Panc1 (cell line): ENCODE measurements at regions not wholly inside any gene's neighbourhood (a gene's known extent, or its start where the extent isn't known, plus 50 kb on each side); places are given as distances from the start of the nearest gene placed in this dataset.

ENCODE experiments used
- ATAC-seq: fragments of 200-7000 bp; cut with Tn5 transposase; 2 replicates; pipeline ENCODE4 v1.9.1; 2020; ENCODE audit warnings: mild to moderate bottlenecking, moderate library complexity
- BruUV-seq: library from RNA; stranded (reverse); fragments of 400-500 nt; replicated peaks from 2 replicates; lab custom pipeline; 2021; lab: Mats Ljungman, UMichigan
- CTCF ChIA-PET: fragments of 300-600 bp; sonication (Branson Sonifier 250); formaldehyde crosslinking; loops from one replicate; lab custom pipeline; 2022; ENCODE audit warnings: antibody characterized with exemption; lab: Charles Lee
- POLR2A ChIA-PET: fragments of 300-600 bp; sonication (Branson Sonifier 250); formaldehyde crosslinking; loops from one replicate; lab custom pipeline; 2022; ENCODE audit warnings: antibody characterized with exemption; lab: Charles Lee
- DNase-seq: peaks from one replicate; pipeline ENCODE4 v3.0.0-alpha.2; 2010; ENCODE audit warnings: low read depth, low spot score
- H3K27ac ChIP-seq: 2 replicates; pipeline ENCODE4 v1.5.1; 2011; ENCODE audit warnings: mild to moderate bottlenecking, low read length, inconsistent platforms
- H3K27me3 ChIP-seq: fragments of 200-500 bp; sonication (Bioruptor generic); 2 replicates; pipeline ENCODE4 v1.6.0; 2014; ENCODE audit warnings: low read length, inconsistent platforms; ENCODE audit not compliant: control insufficient read depth, insufficient read depth
- H3K36me3 ChIP-seq: fragments of 200-500 bp; sonication (Bioruptor generic); 2 replicates; pipeline ENCODE4 v1.5.1; 2014; ENCODE audit warnings: inconsistent platforms, mild to moderate bottlenecking, low read length, moderate library complexity; ENCODE audit not compliant: control insufficient read depth, insufficient read depth
- H3K4me1 ChIP-seq: 2 replicates; pipeline ENCODE4 v1.5.1; 2011; ENCODE audit warnings: inconsistent platforms, mild to moderate bottlenecking, low read length, moderate library complexity; ENCODE audit not compliant: control insufficient read depth, insufficient read depth
- H3K4me3 ChIP-seq, 2 experiments: 2 replicates each; pipeline ENCODE4 v1.5.1; 2011 to 2012; ENCODE audit warnings: low read depth in 2 of 2, low read length in 2 of 2, mild to moderate bottlenecking in 2 of 2, inconsistent platforms in 1 of 2, moderate library complexity in 1 of 2
- H3K9me3 ChIP-seq: fragments of 200-500 bp; sonication (Bioruptor generic); 2 replicates; pipeline ENCODE4 v1.5.1; 2014; ENCODE audit warnings: low read depth, mild to moderate bottlenecking, inconsistent platforms, low read length, moderate library complexity; ENCODE audit not compliant: control insufficient read depth, insufficient read depth
- CTCF ChIP-seq: fragments of 450-650 bp; IDR thresholded peaks from 2 replicates; pipeline ENCODE4 v1.5.1; 2017; ENCODE audit warnings: mild to moderate bottlenecking
- POLR2AphosphoS5 ChIP-seq: IDR thresholded peaks from 2 replicates; pipeline ENCODE4 v1.6.1; 2012; ENCODE audit warnings: mild to moderate bottlenecking, low read depth, low read length, moderate library complexity
- REST ChIP-seq, 2 experiments: IDR thresholded peaks; 2 replicates each; pipeline ENCODE4 v1.6.1; 2011 to 2012; ENCODE audit warnings: low read depth in 2 of 2, control low read depth in 1 of 2, low read length in 1 of 2, mild to moderate bottlenecking in 1 of 2, moderate library complexity in 1 of 2; ENCODE audit not compliant: insufficient read depth in 1 of 2
- SIN3A ChIP-seq: IDR thresholded peaks from 2 replicates; pipeline ENCODE4 v1.6.1; 2012; ENCODE audit warnings: low read depth, mild to moderate bottlenecking, low read length, moderate library complexity, borderline replicate concordance; ENCODE audit not compliant: insufficient read depth
- TCF7L2 ChIP-seq: IDR thresholded peaks from 2 replicates; pipeline ENCODE4 v1.6.1; 2011; ENCODE audit warnings: mild to moderate bottlenecking, low read depth, low read length, inconsistent platforms
- in situ Hi-C: cut with HindIII; loops from 2 replicates; pipeline ENCODE4 v1.10.0; 2016; ENCODE audit warnings: low sequenced_read_pairs, low pct_unique_long_range_greater_than_20kb
- intact Hi-C: fragments of 100-400 bp; cut with micrococcal nuclease; formaldehyde crosslinking; loops from one replicate; pipeline ENCODE4 v1.10.0; 2022; ENCODE audit not compliant: unreplicated experiment

GRCh38 chr2:78754930-78755329 is 270.6 kb upstream of the REG3G start:
- Histone ChIP-seq H3K27me3 (no peaks in the 10 kb centered on the region), H3K9me3 (no peaks in the 10 kb centered on the region), H3K36me3 (no peaks in the 10 kb centered on the region), H3K27ac (no peak overlapping the region), H3K4me1 (no peaks in the 10 kb centered on the region), H3K4me3 (no peak overlapping the region)
- TF ChIP-seq TCF7L2 (no peak), SIN3A (no peak), POLR2AphosphoS5 (no peak), CTCF (no peak), REST (IDR thresholded peaks at IDR 0.05; ENCODE audit: insufficient read depth in 1 of 2, low read depth in 2 of 2, low read length in 1 of 2) (no peak)
- POLR2A ChIA-PET = no interaction called here
- CTCF ChIA-PET = no interaction called here
- no peak for ATAC-seq
- BruUV-seq = no TSS peak
- intact Hi-C loops = no loop called here
- in situ Hi-C loops = no loop called here
- DNase-seq = no peak

- Histone ChIP-seq H3K4me3 (no peak overlapping the region), H3K36me3 (no peaks in the 10 kb centered on the region), H3K27me3 (no peaks in the 10 kb centered on the region), H3K27ac (no peak overlapping the region), H3K4me1 (no peaks in the 10 kb centered on the region), H3K9me3 (no peaks in the 10 kb centered on the region)
- TF ChIP-seq CTCF = no peak
- no peak for TF ChIP-seq REST (IDR thresholded peaks at IDR 0.05; ENCODE audit: insufficient read depth in 1 of 2, low read depth in 2 of 2, low read length in 1 of 2)
- no peak for TF ChIP-seq POLR2AphosphoS5
- TF ChIP-seq TCF7L2 = no peak
- BruUV-seq = no TSS peak
- in situ Hi-C loops (no loop called here), intact Hi-C loops (no loop called here)
- DNase-seq (no peak), ATAC-seq (no peak)
- CTCF ChIA-PET = no interaction called here
- POLR2A ChIA-PET = no interaction called here
Measured at GRCh38 chr2:78757191-78757590, 268.3 kb upstream of the REG3G start.
